CD4-positive, alpha-beta T cell treated with Interleukin-10 for 1 hour (primary cell): ENCODE measurements at regions not wholly inside any gene's neighbourhood (a gene's known extent, or its start where the extent isn't known, plus 50 kb on each side); places are given as distances from the start of the nearest gene placed in this dataset.
"Not testable (repeated sequence)": the region's sequence is repeated elsewhere in the genome, so short reads cannot be mapped to it uniquely, and the experiment has no call there.

Experiments
- DNase-seq: peaks from one replicate; pipeline ENCODE4 v3.0.0-alpha.2; 2020

GRCh38 chr5:176748967-176749935 is 61.1 kb upstream of the UNC5A start:
- no peak for DNase-seq

GRCh38 chr5:176750144-176750543 is 60.2 kb upstream of the UNC5A start:
- DNase-seq: no peak

- no peak for DNase-seq
These were observed 55.9 kb upstream of the UNC5A start for GRCh38 chr5:176754376-176754973.

- DNase-seq: not testable (repeated sequence)
These were observed 54.8 kb upstream of the UNC5A start for GRCh38 chr5:176755593-176755992.

- not testable (repeated sequence) for DNase-seq
These were observed 52.8 kb upstream of the UNC5A start for GRCh38 chr5:176757569-176757968.
